H9 (cell line): ENCODE measurements at regions not wholly inside any gene's neighbourhood (a gene's known extent, or its start where the extent isn't known, plus 50 kb on each side); places are given as distances from the start of the nearest gene placed in this dataset.
"Not testable (repeated sequence)": the region's sequence is repeated elsewhere in the genome, so short reads cannot be mapped to it uniquely, and the experiment has no call there.

Source experiments
- DNase-seq: peaks from one replicate; pipeline ENCODE4 v3.0.0-alpha.2; 2017
- H2AFZ ChIP-seq: one replicate; pipeline ENCODE4 v1.6.1; 2013; ENCODE audit warnings: mild to moderate bottlenecking, low read length, control low read depth, moderate library complexity
- H2AK5ac ChIP-seq: 2 replicates; pipeline ENCODE4 v1.6.1; 2013; ENCODE audit warnings: low read length, control low read depth, mixed read lengths; ENCODE audit not compliant: insufficient read length
- H2BK120ac ChIP-seq: one replicate; pipeline ENCODE4 v1.6.1; 2013; ENCODE audit warnings: low read depth, mild to moderate bottlenecking, low read length, control low read depth, inconsistent platforms; ENCODE audit not compliant: poor library complexity, severe bottlenecking
- H2BK12ac ChIP-seq: 2 replicates; pipeline ENCODE4 v1.6.1; 2013; ENCODE audit warnings: low read length, control low read depth, mixed read lengths, low read depth; ENCODE audit not compliant: insufficient read length
- H2BK15ac ChIP-seq: 2 replicates; pipeline ENCODE4 v1.6.1; 2013; ENCODE audit warnings: low read depth, low read length, control low read depth
- H2BK20ac ChIP-seq: one replicate; pipeline ENCODE4 v1.6.1; 2013; ENCODE audit warnings: low read depth, mild to moderate bottlenecking, low read length, control low read depth, inconsistent platforms; ENCODE audit not compliant: poor library complexity, severe bottlenecking
- H2BK5ac ChIP-seq: 2 replicates; pipeline ENCODE4 v1.6.1; 2013; ENCODE audit warnings: low read length, control low read depth, mixed read lengths; ENCODE audit not compliant: insufficient read length
- H3K14ac ChIP-seq: 2 replicates; pipeline ENCODE4 v1.6.1; 2013; ENCODE audit warnings: low read length, control low read depth; ENCODE audit not compliant: insufficient read depth
- H3K18ac ChIP-seq: 2 replicates; pipeline ENCODE4 v1.6.1; 2013; ENCODE audit warnings: low read depth, mild to moderate bottlenecking, mixed read lengths, low read length, control low read depth; ENCODE audit not compliant: insufficient read length
- H3K23ac ChIP-seq: 2 replicates; pipeline ENCODE4 v1.6.1; 2013; ENCODE audit warnings: low read length, control low read depth, mixed read lengths, low read depth; ENCODE audit not compliant: insufficient read length
- H3K23me2 ChIP-seq: 2 replicates; pipeline ENCODE4 v1.6.1; 2013; ENCODE audit warnings: low read depth, mild to moderate bottlenecking, mixed read lengths, low read length, control low read depth; ENCODE audit not compliant: insufficient read length, poor library complexity, severe bottlenecking
- H3K27ac ChIP-seq: 2 replicates; pipeline ENCODE4 v1.5.1; 2013; ENCODE audit warnings: low read length, control low read depth, mixed read lengths, low read depth; ENCODE audit not compliant: insufficient read length
- H3K27me3 ChIP-seq: 2 replicates; pipeline ENCODE4 v1.6.1; 2013; ENCODE audit warnings: low read length, control low read depth, inconsistent platforms; ENCODE audit not compliant: insufficient read depth
- H3K4ac ChIP-seq: 2 replicates; pipeline ENCODE4 v1.6.1; 2013; ENCODE audit warnings: low read depth, mild to moderate bottlenecking, control low read depth, inconsistent platforms, low read length, moderate library complexity
- H3K4me1 ChIP-seq: 2 replicates; pipeline ENCODE4 v1.6.1; 2013; ENCODE audit warnings: low read length, control low read depth, inconsistent platforms; ENCODE audit not compliant: insufficient read depth
- H3K4me2 ChIP-seq: 2 replicates; pipeline ENCODE4 v1.6.1; 2013; ENCODE audit warnings: low read length, control low read depth, mixed read lengths; ENCODE audit not compliant: insufficient read length, insufficient read depth
- H3K56ac ChIP-seq: 2 replicates; pipeline ENCODE4 v1.6.1; 2013; ENCODE audit warnings: low read depth, mild to moderate bottlenecking, mixed read lengths, low read length, control low read depth; ENCODE audit not compliant: insufficient read length
- H3K79me1 ChIP-seq: 2 replicates; pipeline ENCODE4 v1.6.1; 2013; ENCODE audit warnings: low read depth, mild to moderate bottlenecking, moderate library complexity, low read length, control low read depth, inconsistent platforms; ENCODE audit not compliant: insufficient read depth, poor library complexity, severe bottlenecking
- H3K79me2 ChIP-seq: 2 replicates; pipeline ENCODE4 v1.6.1; 2013; ENCODE audit warnings: low read length, control low read depth, inconsistent platforms; ENCODE audit not compliant: insufficient read depth
- H3K9ac ChIP-seq: 2 replicates; pipeline ENCODE4 v1.6.1; 2013; ENCODE audit warnings: low read length, control low read depth, mixed read lengths; ENCODE audit not compliant: insufficient read length; ENCODE audit errors: extremely low read depth
- H3K9me3 ChIP-seq: one replicate; pipeline ENCODE4 v1.6.1; 2013; ENCODE audit warnings: low read depth, low read length, inconsistent platforms; ENCODE audit not compliant: control insufficient read depth
- H3T11ph ChIP-seq: one replicate; pipeline ENCODE4 v1.6.1; 2013; ENCODE audit warnings: mild to moderate bottlenecking, low read length, control low read depth, inconsistent platforms
- H4K20me1 ChIP-seq: one replicate; pipeline ENCODE4 v1.6.1; 2013; ENCODE audit not compliant: control insufficient read depth, insufficient read length, insufficient read depth
- H4K5ac ChIP-seq: 2 replicates; pipeline ENCODE4 v1.6.1; 2013; ENCODE audit warnings: low read depth, mild to moderate bottlenecking, mixed read lengths, low read length, control low read depth; ENCODE audit not compliant: insufficient read length
- H4K8ac ChIP-seq: replicated peaks from 2 replicates; pipeline ENCODE4 v1.6.1; 2013; ENCODE audit warnings: low read length, control low read depth, mixed read lengths, low read depth; ENCODE audit not compliant: insufficient read length
- H4K91ac ChIP-seq: 2 replicates; pipeline ENCODE4 v1.6.1; 2013; ENCODE audit warnings: low read depth, mild to moderate bottlenecking, moderate library complexity, mixed read lengths, low read length, control low read depth; ENCODE audit not compliant: insufficient read length
- H3K27ac Mint-ChIP-seq, 3 experiments: 2 replicates in 2 of 3; 3 replicates in 1 of 3; pipeline ENCODE4 v1.8.0; 2020 to 2021; ENCODE audit warnings: mixed read lengths in 3 of 3, mild to moderate bottlenecking in 1 of 3, moderate library complexity in 1 of 3
- H3K27me3 Mint-ChIP-seq: 2 replicates; pipeline ENCODE4 v1.8.0; 2021; ENCODE audit warnings: low read depth, mild to moderate bottlenecking, moderate library complexity, mixed read lengths
- H3K36me3 Mint-ChIP-seq, 3 experiments: 2 replicates in 2 of 3; 3 replicates in 1 of 3; pipeline ENCODE4 v1.8.0; 2020 to 2021; ENCODE audit warnings: low read depth in 3 of 3, mixed read lengths in 3 of 3; ENCODE audit not compliant: insufficient read depth in 1 of 3
- H3K4me1 Mint-ChIP-seq, 2 experiments: 2 replicates each; pipeline ENCODE4 v1.8.0; 2020; ENCODE audit warnings: mixed read lengths in 2 of 2
- H3K4me3 Mint-ChIP-seq, 2 experiments: 2 replicates in 1 of 2; 3 replicates in 1 of 2; pipeline ENCODE4 v1.8.0; 2020 to 2021; ENCODE audit warnings: mild to moderate bottlenecking in 2 of 2, mixed read lengths in 2 of 2, moderate library complexity in 1 of 2
- H3K9me3 Mint-ChIP-seq, 2 experiments: 2 replicates in 1 of 2; 3 replicates in 1 of 2; pipeline ENCODE4 v1.8.0; 2020; ENCODE audit warnings: mild to moderate bottlenecking in 2 of 2, mixed read lengths in 2 of 2, moderate library complexity in 1 of 2
- CTCF ChIP-seq: fragments of 200-600 bp; sonication (generic); conservative IDR thresholded peaks from 3 replicates; pipeline ENCODE4 v1.8.0; 2021; ENCODE audit warnings: antibody characterized with exemption, mild to moderate bottlenecking
- WGBS: extraction: QIAGEN DNeasy Blood & Tissue Kit; methylation state at CpG from one replicate; pipeline ENCODE4 v1.1.7; 2013; ENCODE audit warnings: missing lambda C conversion rate, low lambda C conversion rate, mixed read lengths; ENCODE audit not compliant: insufficient read length; ENCODE audit errors: extremely low coverage; 5-methylcytosine and 5-hydroxymethylcytosine counted together

- Histone ChIP-seq H2AK5ac (no peak overlapping the region), H3K79me1 (no peaks in the 10 kb centered on the region), H3K4me2 (no peak overlapping the region), H3K4ac (no peak overlapping the region), H3K18ac (no peak overlapping the region), H3K79me2 (no peaks in the 10 kb centered on the region), H3K56ac (no peak overlapping the region), H3K23ac (no peak overlapping the region), H4K8ac (no peak overlapping the region), H2BK15ac (no peak overlapping the region), H4K5ac (no peak overlapping the region), H3K23me2 (no peaks in the 10 kb centered on the region), H3T11ph (no peak overlapping the region), H2BK5ac (no peak overlapping the region), H4K20me1 (no peaks in the 10 kb centered on the region), H3K9me3 (no peaks in the 10 kb centered on the region), H3K9ac (no peak overlapping the region), H2BK12ac (no peak overlapping the region), H4K91ac (no peak overlapping the region), H3K14ac (no peak overlapping the region), H2BK120ac (no peak overlapping the region), H2AFZ (no peak overlapping the region), H3K4me1 (no peaks in the 10 kb centered on the region), H3K27ac (no peak overlapping the region), H2BK20ac (no peak overlapping the region), H3K27me3 (no peaks in the 10 kb centered on the region)
- H3K9me3 Mint-ChIP-seq = no peaks in the 10 kb centered on the region
- H3K27ac Mint-ChIP-seq = no peak overlapping the region
- no peak for DNase-seq
- H3K36me3 Mint-ChIP-seq = no peaks in the 10 kb centered on the region
- no peak for TF ChIP-seq CTCF
- no CpG with 5 or more reads among the region's 3 CpGs for WGBS
- H3K4me1 Mint-ChIP-seq = no peaks in the 10 kb centered on the region
- H3K4me3 Mint-ChIP-seq = no peak overlapping the region
- H3K27me3 Mint-ChIP-seq = no peaks in the 10 kb centered on the region; the same call in 1 of the 2 replicates
Measured at GRCh38 chr3:159047361-159047760, 245.5 kb downstream of the MFSD1 start.

- H3K9ac ChIP-seq, H3K4ac ChIP-seq, H3K56ac ChIP-seq, H4K91ac ChIP-seq, H3K23me2 ChIP-seq, H3K9me3 Mint-ChIP-seq, H4K8ac ChIP-seq, H3K4me2 ChIP-seq, H2BK120ac ChIP-seq, H3K14ac ChIP-seq, H2BK5ac ChIP-seq, H3K27ac ChIP-seq, H3K36me3 Mint-ChIP-seq, H3K79me1 ChIP-seq, H3K18ac ChIP-seq, H2AK5ac ChIP-seq, H3K27me3 ChIP-seq, H3K27me3 Mint-ChIP-seq, H4K5ac ChIP-seq, H3T11ph ChIP-seq, H2BK12ac ChIP-seq, DNase-seq, H2AFZ ChIP-seq, H3K27ac Mint-ChIP-seq, H3K79me2 ChIP-seq, H3K23ac ChIP-seq, H2BK15ac ChIP-seq, H2BK20ac ChIP-seq, H3K4me1 Mint-ChIP-seq, H4K20me1 ChIP-seq, H3K9me3 ChIP-seq, H3K4me3 Mint-ChIP-seq, H3K4me1 ChIP-seq: not testable (repeated sequence)
- no CpG with 5 or more reads among the region's 1 CpG for WGBS
Measured at GRCh38 chr3:159052494-159052893, 250.6 kb downstream of the MFSD1 start.
